GM21529 (cell line): ENCODE measurements at regions not wholly inside any gene's neighbourhood (a gene's known extent, or its start where the extent isn't known, plus 50 kb on each side); places are given as distances from the start of the nearest gene placed in this dataset.

Source experiments
- ATAC-seq: cut with Tn5 transposase; IDR thresholded peaks from one replicate; pipeline ENCODE4 v1.9.1; 2021; ENCODE audit not compliant: unreplicated experiment

GRCh38 chr4:136328131-136328530 lies 1204.2 kb downstream of the PCDH18 start:
- ATAC-seq: no peak

GRCh38 chr4:136320465-136320813 lies 1211.9 kb downstream of the PCDH18 start:
- no peak for ATAC-seq

- ATAC-seq: no peak
Measured at GRCh38 chr4:136319789-136320464, 1212.4 kb downstream of the PCDH18 start.

GRCh38 chr4:136316961-136317360 lies 1215.3 kb downstream of the PCDH18 start:
- no peak for ATAC-seq

- ATAC-seq: no peak
Measured at GRCh38 chr4:136314686-136315085, 1217.6 kb downstream of the PCDH18 start.

GRCh38 chr4:136311774-136312173 lies 1220.5 kb downstream of the PCDH18 start:
- no peak for ATAC-seq

- ATAC-seq: no peak
Measured at GRCh38 chr4:136307765-136308164, 1224.5 kb downstream of the PCDH18 start.

- ATAC-seq: no peak
Measured at GRCh38 chr4:136306361-136306760, 1225.9 kb downstream of the PCDH18 start.

GRCh38 chr4:136302566-136302965 lies 1229.7 kb downstream of the PCDH18 start:
- ATAC-seq: no peak

GRCh38 chr4:136301749-136302495 lies 1230.4 kb downstream of the PCDH18 start:
- ATAC-seq: no peak

- no peak for ATAC-seq
Measured at GRCh38 chr4:136283977-136284376, 1248.3 kb downstream of the PCDH18 start.

GRCh38 chr4:136281889-136282288 lies 1250.4 kb downstream of the PCDH18 start:
- ATAC-seq: no peak

GRCh38 chr4:136281307-136281706 lies 1251.0 kb downstream of the PCDH18 start:
- no peak for ATAC-seq

GRCh38 chr4:136277741-136278140 lies 1254.6 kb downstream of the PCDH18 start:
- no peak for ATAC-seq

- no peak for ATAC-seq
Measured at GRCh38 chr4:136246876-136247275, 1285.4 kb downstream of the PCDH18 start.

- no peak for ATAC-seq
Measured at GRCh38 chr4:136241221-136241986, 1290.9 kb downstream of the PCDH18 start.

- no peak for ATAC-seq
Measured at GRCh38 chr4:136227315-136227714, 1305.0 kb downstream of the PCDH18 start.

- no peak for ATAC-seq
Measured at GRCh38 chr4:136219592-136220125, 1312.6 kb downstream of the PCDH18 start.

- ATAC-seq: no peak
Measured at GRCh38 chr4:136203199-136203598, 1329.1 kb downstream of the PCDH18 start.

- no peak for ATAC-seq
Measured at GRCh38 chr4:136198358-136198757, 1333.9 kb downstream of the PCDH18 start.

- no peak for ATAC-seq
Measured at GRCh38 chr4:136194962-136195361, 1337.3 kb downstream of the PCDH18 start.

- no peak for ATAC-seq
Measured at GRCh38 chr4:136186650-136187049, 1345.6 kb downstream of the PCDH18 start.
